ENCODE measurements at regions not wholly inside any gene's neighbourhood (a gene's known extent, or its start where the extent isn't known, plus 50 kb on each side); places are given as distances from the start of the nearest gene placed in this dataset.

GRCh38 chr18:78133729-78134128 lies 845.9 kb upstream of the SALL3 start:
- no peaks in the 10 kb centered on the region for H3K36me3 ChIP-seq (ENCODE audit: control insufficient read depth, insufficient read depth, low read length)
- no peak for TF ChIP-seq EZH2 (IDR thresholded peaks at IDR 0.05; ENCODE audit: low read length, missing control alignments)
- no peak for TF ChIP-seq CTCF (conservative IDR thresholded peaks at IDR 0.05 in 1 of 2, IDR thresholded peaks at IDR 0.05 in 1 of 2; ENCODE audit: low read depth in 1 of 2, low read length in 2 of 2)
- H3K27me3 ChIP-seq (ENCODE audit: control insufficient read depth, insufficient read depth, low read length): no peaks in the 10 kb centered on the region
- no peaks in the 10 kb centered on the region for H3K79me2 ChIP-seq (ENCODE audit: control insufficient read depth, insufficient read depth, low read length)
- no peak overlapping the region for H3K4me3 ChIP-seq (replicated peaks in 1 of 4; ENCODE audit: control extremely low read depth in 1 of 4, insufficient read depth in 1 of 4, low read depth in 3 of 4, low read length in 4 of 4)
- no peaks in the 10 kb centered on the region for H3K9me3 ChIP-seq (ENCODE audit: control insufficient read depth, insufficient read depth, low read depth, low read length)
- no peak overlapping the region for H3K4me2 ChIP-seq (ENCODE audit: extremely low read depth, insufficient read depth, low read length)
- no peaks in the 10 kb centered on the region for H3K4me1 ChIP-seq (ENCODE audit: control insufficient read depth, extremely low read depth, insufficient read depth, low read length)
- no peak overlapping the region for H2AFZ ChIP-seq (ENCODE audit: low read length)
- H3K9ac ChIP-seq (ENCODE audit: insufficient read depth, low read length): no peak overlapping the region
- no peak for DNase-seq (ENCODE audit: low read depth in 2 of 2)
- no peaks in the 10 kb centered on the region for H4K20me1 ChIP-seq (ENCODE audit: control insufficient read depth, extremely low read depth, insufficient read depth, low read length)
- no peak overlapping the region for H3K27ac ChIP-seq (ENCODE audit: insufficient read depth, low read length)

GRCh38 chr18:78136986-78137385 lies 842.6 kb upstream of the SALL3 start:
- DNase-seq (ENCODE audit: low read depth in 2 of 2): no peak
- no peaks in the 10 kb centered on the region for H3K36me3 ChIP-seq (ENCODE audit: control insufficient read depth, insufficient read depth, low read length)
- H3K9ac ChIP-seq (ENCODE audit: insufficient read depth, low read length): no peak overlapping the region
- H2AFZ ChIP-seq (ENCODE audit: low read length): no peak overlapping the region
- no peak overlapping the region for H3K4me2 ChIP-seq (ENCODE audit: extremely low read depth, insufficient read depth, low read length)
- H3K4me3 ChIP-seq (replicated peaks in 1 of 4; ENCODE audit: control extremely low read depth in 1 of 4, insufficient read depth in 1 of 4, low read depth in 3 of 4, low read length in 4 of 4): no peak overlapping the region
- no peak overlapping the region for H3K27ac ChIP-seq (ENCODE audit: insufficient read depth, low read length)
- no peaks in the 10 kb centered on the region for H3K79me2 ChIP-seq (ENCODE audit: control insufficient read depth, insufficient read depth, low read length)
- H3K9me3 ChIP-seq (ENCODE audit: control insufficient read depth, insufficient read depth, low read depth, low read length): no peaks in the 10 kb centered on the region
- H3K4me1 ChIP-seq (ENCODE audit: control insufficient read depth, extremely low read depth, insufficient read depth, low read length): no peaks in the 10 kb centered on the region
- no peaks in the 10 kb centered on the region for H3K27me3 ChIP-seq (ENCODE audit: control insufficient read depth, insufficient read depth, low read length)
- no peaks in the 10 kb centered on the region for H4K20me1 ChIP-seq (ENCODE audit: control insufficient read depth, extremely low read depth, insufficient read depth, low read length)
- TF ChIP-seq CTCF (conservative IDR thresholded peaks at IDR 0.05 in 1 of 2, IDR thresholded peaks at IDR 0.05 in 1 of 2; ENCODE audit: low read depth in 1 of 2, low read length in 2 of 2): no peak
- TF ChIP-seq EZH2 (IDR thresholded peaks at IDR 0.05; ENCODE audit: low read length, missing control alignments): no peak

GRCh38 chr18:78138983-78139496 lies 840.6 kb upstream of the SALL3 start:
- no peak for DNase-seq (ENCODE audit: low read depth in 2 of 2)
- no peaks in the 10 kb centered on the region for H3K36me3 ChIP-seq (ENCODE audit: control insufficient read depth, insufficient read depth, low read length)
- H3K27ac ChIP-seq (ENCODE audit: insufficient read depth, low read length): no peak overlapping the region
- H3K4me2 ChIP-seq (ENCODE audit: extremely low read depth, insufficient read depth, low read length): no peak overlapping the region
- no peak overlapping the region for H3K9ac ChIP-seq (ENCODE audit: insufficient read depth, low read length)
- no peaks in the 10 kb centered on the region for H3K4me1 ChIP-seq (ENCODE audit: control insufficient read depth, extremely low read depth, insufficient read depth, low read length)
- no peak overlapping the region for H3K4me3 ChIP-seq (replicated peaks in 1 of 4; ENCODE audit: control extremely low read depth in 1 of 4, insufficient read depth in 1 of 4, low read depth in 3 of 4, low read length in 4 of 4)
- no peak overlapping the region for H2AFZ ChIP-seq (ENCODE audit: low read length)
- no peaks in the 10 kb centered on the region for H3K27me3 ChIP-seq (ENCODE audit: control insufficient read depth, insufficient read depth, low read length)
- no peaks in the 10 kb centered on the region for H4K20me1 ChIP-seq (ENCODE audit: control insufficient read depth, extremely low read depth, insufficient read depth, low read length)
- TF ChIP-seq EZH2 (IDR thresholded peaks at IDR 0.05; ENCODE audit: low read length, missing control alignments): no peak
- TF ChIP-seq CTCF (conservative IDR thresholded peaks at IDR 0.05 in 1 of 2, IDR thresholded peaks at IDR 0.05 in 1 of 2; ENCODE audit: low read depth in 1 of 2, low read length in 2 of 2): no peak
- H3K9me3 ChIP-seq (ENCODE audit: control insufficient read depth, insufficient read depth, low read depth, low read length): no peaks in the 10 kb centered on the region
- H3K79me2 ChIP-seq (ENCODE audit: control insufficient read depth, insufficient read depth, low read length): no peaks in the 10 kb centered on the region

Measured in fibroblast of lung (primary cell).